ENCODE measurements at regions not wholly inside any gene's neighbourhood (a gene's known extent, or its start where the extent isn't known, plus 50 kb on each side); places are given as distances from the start of the nearest gene placed in this dataset.

DNA sequence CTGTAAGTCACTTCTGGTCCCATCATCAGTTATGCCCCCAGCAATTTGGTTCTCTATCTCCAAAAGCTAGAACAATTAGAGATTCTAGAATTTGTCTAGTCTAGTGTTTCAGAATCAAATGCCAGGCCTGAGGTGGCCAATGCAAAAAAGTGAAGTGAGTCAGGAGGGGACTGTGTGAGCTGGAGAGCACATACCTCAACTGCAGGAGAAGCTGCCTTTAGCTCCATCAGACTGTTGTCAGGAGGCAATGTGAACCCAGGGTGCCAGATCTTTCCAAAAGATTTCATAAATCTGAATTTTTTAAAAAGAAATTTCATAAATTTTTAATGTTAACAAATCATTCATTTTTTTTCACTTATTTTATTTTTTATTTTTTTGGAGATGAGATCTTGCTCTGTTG is 80.7 kb upstream of the EOMES start:
- TF ChIP-seq, protein P1, sequence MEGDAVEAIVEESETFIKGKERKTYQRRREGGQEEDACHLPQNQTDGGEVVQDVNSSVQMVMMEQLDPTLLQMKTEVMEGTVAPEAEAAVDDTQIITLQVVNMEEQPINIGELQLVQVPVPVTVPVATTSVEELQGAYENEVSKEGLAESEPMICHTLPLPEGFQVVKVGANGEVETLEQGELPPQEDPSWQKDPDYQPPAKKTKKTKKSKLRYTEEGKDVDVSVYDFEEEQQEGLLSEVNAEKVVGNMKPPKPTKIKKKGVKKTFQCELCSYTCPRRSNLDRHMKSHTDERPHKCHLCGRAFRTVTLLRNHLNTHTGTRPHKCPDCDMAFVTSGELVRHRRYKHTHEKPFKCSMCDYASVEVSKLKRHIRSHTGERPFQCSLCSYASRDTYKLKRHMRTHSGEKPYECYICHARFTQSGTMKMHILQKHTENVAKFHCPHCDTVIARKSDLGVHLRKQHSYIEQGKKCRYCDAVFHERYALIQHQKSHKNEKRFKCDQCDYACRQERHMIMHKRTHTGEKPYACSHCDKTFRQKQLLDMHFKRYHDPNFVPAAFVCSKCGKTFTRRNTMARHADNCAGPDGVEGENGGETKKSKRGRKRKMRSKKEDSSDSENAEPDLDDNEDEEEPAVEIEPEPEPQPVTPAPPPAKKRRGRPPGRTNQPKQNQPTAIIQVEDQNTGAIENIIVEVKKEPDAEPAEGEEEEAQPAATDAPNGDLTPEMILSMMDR (IDR thresholded peaks at IDR 0.05; ENCODE audit: low read length), result no peak
- TF ChIP-seq EZH2 (optimal IDR thresholded peaks at IDR 0.05; ENCODE audit: low read depth, low read length) (no peak), EZH2phosphoT487 (IDR thresholded peaks at IDR 0.05; ENCODE audit: low read length) (no peak)
